Transverse colon (tissue), 4 donors: ENCODE measurements at regions not wholly inside any gene's neighbourhood (a gene's known extent, or its start where the extent isn't known, plus 50 kb on each side); places are given as distances from the start of the nearest gene placed in this dataset.
"Not testable (repeated sequence)": the region's sequence is repeated elsewhere in the genome, so short reads cannot be mapped to it uniquely, and the experiment has no call there.

Source experiments
- DNase-seq: peaks from one replicate; pipeline ENCODE4 v3.0.0-alpha.2; 2019
- H3K27ac ChIP-seq, 4 donors: fragments of 200-600 bp; sonication (generic); 2 replicates each; pipeline ENCODE4 v1.5.1; 2016 to 2018; ENCODE audit warnings: inconsistent platforms in 4 of 4
- H3K27me3 ChIP-seq: fragments of 200-600 bp; sonication (generic); 2 replicates; pipeline ENCODE4 v1.5.1; 2017; ENCODE audit warnings: inconsistent platforms
- H3K36me3 ChIP-seq, 4 donors: fragments of 200-600 bp; sonication (generic); 2 replicates each; pipeline ENCODE4 v1.5.1; 2017 to 2019; ENCODE audit warnings: inconsistent platforms in 4 of 4
- H3K4me1 ChIP-seq, 4 donors: fragments of 200-600 bp; sonication (generic); 2 replicates each; pipeline ENCODE4 v1.5.1; 2017 to 2020; ENCODE audit warnings: inconsistent platforms in 4 of 4
- H3K4me3 ChIP-seq, 4 donors: fragments of 200-600 bp; sonication (generic); 1 replicate in 1 of 4; 2 replicates in 3 of 4; pipeline versions ENCODE4 v1.5.1 to v1.6.1; 2017 to 2019; ENCODE audit warnings: inconsistent platforms in 4 of 4
- H3K9me3 ChIP-seq, 2 donors: fragments of 200-600 bp; sonication (generic); 2 replicates each; pipeline ENCODE4 v1.5.1; 2017 to 2019; ENCODE audit warnings: inconsistent platforms in 2 of 2
- EP300 ChIP-seq: sonication (generic); formaldehyde crosslinking; IDR thresholded peaks from one replicate; pipeline ENCODE4 v1.6.1; 2017; ENCODE audit warnings: antibody characterized with exemption, low read depth
- POLR2A ChIP-seq: fragments of 450-650 bp; IDR thresholded peaks from one replicate; pipeline ENCODE4 v1.6.1; 2016; ENCODE audit warnings: antibody characterized with exemption, mild to moderate bottlenecking, moderate library complexity
- POLR2AphosphoS5 ChIP-seq, 3 donors: sonication (generic); formaldehyde crosslinking; IDR thresholded peaks; one replicate each; pipeline ENCODE4 v1.6.1; 2016; ENCODE audit warnings: antibody characterized with exemption in 3 of 3
- WGBS, 2 donors: methylation state at CpG; one replicate each; pipeline ENCODE4 v1.1.5; 2018; ENCODE audit warnings: low coverage in 1 of 2; 5-methylcytosine and 5-hydroxymethylcytosine counted together
- in situ Hi-C, 4 donors: fragments of 200-750 bp; cut with MboI; loops; one replicate each; pipeline versions ENCODE4 v1.15.0 to v1.15.1; 2017; ENCODE audit warnings: low sequenced_read_pairs in 3 of 4, low pct_ligation_motif_present in 1 of 4, low pct_unique_long_range_greater_than_20kb in 1 of 4
- intact Hi-C: fragments of 100-400 bp; cut with DNase I; formaldehyde crosslinking; loops from one replicate; pipeline ENCODE4 v1.15.1; 2023; ENCODE audit warnings: low total_unique reads
- TF ChIP-seq, protein P1 (sequence below), 5 experiments: fragments of 200-600 bp in 3 of 5; fragments of 450-650 bp in 2 of 5; sonication (generic) in 3 of 5; IDR thresholded peaks; 1 replicate in 2 of 5; 2 replicates in 3 of 5; pipeline ENCODE4 v1.5.1; 2016 to 2017; ENCODE audit warnings: antibody characterized with exemption in 5 of 5, inconsistent platforms in 3 of 5, mild to moderate bottlenecking in 2 of 5, moderate library complexity in 1 of 5

DNA sequence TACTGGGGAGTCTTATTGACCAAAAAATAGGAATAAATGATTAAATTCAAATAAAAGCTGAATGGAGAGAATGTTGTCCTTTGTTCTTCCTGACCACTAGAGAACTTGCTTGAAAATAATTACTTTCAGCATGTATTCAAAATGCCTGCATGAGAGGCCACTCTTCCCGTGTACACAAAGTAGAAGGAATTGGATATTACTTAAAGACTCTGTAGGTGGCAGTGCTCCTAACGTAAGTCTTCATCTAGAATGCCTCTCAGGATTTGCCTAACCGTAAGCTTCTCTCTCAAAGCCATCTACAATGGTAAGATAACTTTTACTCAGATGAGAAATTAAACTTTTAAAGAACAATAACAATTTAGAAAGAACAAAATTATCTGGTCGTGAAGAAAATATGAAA lies 620.0 kb upstream of the CCNG1 start:
- 30 to 41% methylated on average over 4 of the region's 4 CpGs for WGBS, 2 donors
- Histone ChIP-seq H3K9me3 (no peaks in the 10 kb centered on the region), H3K4me1 (no peaks in the 10 kb centered on the region), H3K36me3 (no peaks in the 10 kb centered on the region), H3K4me3 (no peak overlapping the region), H3K27ac (no peak overlapping the region), H3K27me3 (no peaks in the 10 kb centered on the region)
- intact Hi-C loops (no loop called here), in situ Hi-C loops (no loop called here)
- TF ChIP-seq POLR2A (no peak), POLR2AphosphoS5 (IDR thresholded peaks at IDR 0.05) (no peak), EP300 (no peak)
- TF ChIP-seq, protein P1, sequence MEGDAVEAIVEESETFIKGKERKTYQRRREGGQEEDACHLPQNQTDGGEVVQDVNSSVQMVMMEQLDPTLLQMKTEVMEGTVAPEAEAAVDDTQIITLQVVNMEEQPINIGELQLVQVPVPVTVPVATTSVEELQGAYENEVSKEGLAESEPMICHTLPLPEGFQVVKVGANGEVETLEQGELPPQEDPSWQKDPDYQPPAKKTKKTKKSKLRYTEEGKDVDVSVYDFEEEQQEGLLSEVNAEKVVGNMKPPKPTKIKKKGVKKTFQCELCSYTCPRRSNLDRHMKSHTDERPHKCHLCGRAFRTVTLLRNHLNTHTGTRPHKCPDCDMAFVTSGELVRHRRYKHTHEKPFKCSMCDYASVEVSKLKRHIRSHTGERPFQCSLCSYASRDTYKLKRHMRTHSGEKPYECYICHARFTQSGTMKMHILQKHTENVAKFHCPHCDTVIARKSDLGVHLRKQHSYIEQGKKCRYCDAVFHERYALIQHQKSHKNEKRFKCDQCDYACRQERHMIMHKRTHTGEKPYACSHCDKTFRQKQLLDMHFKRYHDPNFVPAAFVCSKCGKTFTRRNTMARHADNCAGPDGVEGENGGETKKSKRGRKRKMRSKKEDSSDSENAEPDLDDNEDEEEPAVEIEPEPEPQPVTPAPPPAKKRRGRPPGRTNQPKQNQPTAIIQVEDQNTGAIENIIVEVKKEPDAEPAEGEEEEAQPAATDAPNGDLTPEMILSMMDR (IDR thresholded peaks at IDR 0.05): no peak
- no peak for DNase-seq

DNA sequence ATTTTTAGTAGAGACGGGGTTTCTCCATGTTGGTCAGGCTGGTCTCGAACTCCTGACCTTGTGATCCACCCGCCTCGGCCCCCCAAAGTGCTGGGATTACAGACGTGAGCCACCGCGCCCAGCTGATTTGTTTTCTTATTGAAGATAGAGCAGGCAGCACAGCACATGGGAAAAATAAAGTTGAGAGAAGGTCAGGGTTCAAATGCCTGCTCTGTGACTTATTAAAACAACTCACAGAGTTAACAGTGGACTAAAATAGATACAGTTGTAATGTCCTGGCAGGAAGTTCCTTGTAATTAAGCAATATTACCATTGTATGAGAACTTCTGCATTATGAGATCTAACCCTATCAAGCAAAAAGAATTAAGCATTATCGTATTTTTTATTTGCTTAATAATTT lies 615.7 kb upstream of the CCNG1 start:
- H3K4me3 ChIP-seq, DNase-seq, intact Hi-C loops, in situ Hi-C loops, H3K27me3 ChIP-seq, H3K9me3 ChIP-seq, H3K4me1 ChIP-seq, H3K27ac ChIP-seq, H3K36me3 ChIP-seq: not testable (repeated sequence)
- WGBS, 2 donors: 58 to 79% methylated on average over 4 to 8 of the region's 8 CpGs

GRCh38 chr5:162824360-162824759 lies 613.0 kb upstream of the CCNG1 start:
- Histone ChIP-seq H3K9me3 (no peaks in the 10 kb centered on the region), H3K4me1 (no peaks in the 10 kb centered on the region), H3K36me3 (no peaks in the 10 kb centered on the region), H3K27ac (no peak overlapping the region), H3K4me3 (no peak overlapping the region), H3K27me3 (no peaks in the 10 kb centered on the region)
- TF ChIP-seq POLR2AphosphoS5 (IDR thresholded peaks at IDR 0.05): no peak
- TF ChIP-seq POLR2A: no peak
- TF ChIP-seq, protein P1 (IDR thresholded peaks at IDR 0.05): no peak
- no peak for TF ChIP-seq EP300
- no peak for DNase-seq
- 71 to 77% methylated on average over 2 of the region's 2 CpGs for WGBS, 2 donors
- intact Hi-C loops (no loop called here), in situ Hi-C loops (no loop called here)

DNA sequence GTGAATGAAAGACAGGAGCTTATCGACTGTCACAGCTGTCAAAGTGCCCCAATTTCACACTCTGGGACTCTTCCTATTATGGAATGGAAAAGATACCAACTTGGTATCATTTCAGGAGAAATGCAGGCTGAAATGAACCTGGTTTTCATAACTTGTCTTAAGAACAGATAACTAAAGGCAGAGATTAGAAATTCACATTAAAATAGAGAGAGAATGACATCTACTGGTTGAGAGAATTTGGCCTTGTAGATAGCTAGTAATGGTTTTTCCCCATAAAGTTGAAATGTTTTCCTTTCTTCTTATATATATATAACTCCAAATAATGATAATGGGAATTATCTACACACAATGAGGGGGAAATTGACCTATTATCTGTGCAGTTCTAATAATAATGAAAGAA lies 600.2 kb upstream of the CCNG1 start:
- no peak for DNase-seq
- 67 to 68% methylated on average over 1 of the region's 1 CpG for WGBS, 2 donors
- TF ChIP-seq EP300 (no peak), POLR2A (no peak), POLR2AphosphoS5 (IDR thresholded peaks at IDR 0.05) (no peak)
- TF ChIP-seq, protein P1 (IDR thresholded peaks at IDR 0.05): no peak
- Histone ChIP-seq H3K36me3 (no peaks in the 10 kb centered on the region), H3K27me3 (no peaks in the 10 kb centered on the region), H3K4me3 (no peak overlapping the region), H3K27ac (no peak overlapping the region), H3K4me1 (no peaks in the 10 kb centered on the region), H3K9me3 (no peaks in the 10 kb centered on the region)
- intact Hi-C loops (no loop called here), in situ Hi-C loops (no loop called here)

GRCh38 chr5:162842727-162843126 lies 594.7 kb upstream of the CCNG1 start:
- no peaks in the 10 kb centered on the region for H3K9me3 ChIP-seq
- in situ Hi-C loops: no loop called here

More at GRCh38 chr5:162842727-162843126, 594.7 kb upstream of the CCNG1 start:
- Histone ChIP-seq H3K27me3 (no peaks in the 10 kb centered on the region), H3K27ac (no peak overlapping the region), H3K4me1 (no peaks in the 10 kb centered on the region), H3K36me3 (no peaks in the 10 kb centered on the region), H3K4me3 (no peak overlapping the region)
- TF ChIP-seq, protein P1 (IDR thresholded peaks at IDR 0.05): no peak
- TF ChIP-seq POLR2AphosphoS5 (IDR thresholded peaks at IDR 0.05) (no peak), POLR2A (no peak), EP300 (no peak)
- intact Hi-C loops: no loop called here
- 25 to 64% methylated on average over 1 to 2 of the region's 2 CpGs for WGBS, 2 donors
- DNase-seq: no peak
